Large intestine (tissue), 3 donors: ENCODE measurements at regions not wholly inside any gene's neighbourhood (a gene's known extent, or its start where the extent isn't known, plus 50 kb on each side); places are given as distances from the start of the nearest gene placed in this dataset.

Experiments used
- DNase-seq, 2 donors: peaks; one replicate each; pipeline versions ENCODE4 v3.0.0 to v3.0.0-alpha.2; 2013
- H3K27ac ChIP-seq: one replicate; pipeline ENCODE4 v1.5.1; 2013; ENCODE audit warnings: low read length
- H3K27me3 ChIP-seq: 2 replicates; pipeline ENCODE4 v1.6.1; 2013; ENCODE audit warnings: low read length; ENCODE audit not compliant: control insufficient read depth, insufficient read depth
- H3K36me3 ChIP-seq: 2 replicates; pipeline ENCODE4 v1.6.1; 2013; ENCODE audit warnings: low read length; ENCODE audit not compliant: control insufficient read depth, insufficient read depth
- H3K4me1 ChIP-seq: one replicate; pipeline ENCODE4 v1.6.1; 2013; ENCODE audit warnings: low read length; ENCODE audit not compliant: control insufficient read depth, insufficient read depth
- H3K4me3 ChIP-seq: one replicate; pipeline ENCODE4 v1.5.1; 2013; ENCODE audit warnings: low read length
- H3K9me3 ChIP-seq: one replicate; pipeline ENCODE4 v1.6.1; 2013; ENCODE audit warnings: mild to moderate bottlenecking, low read depth, low read length, moderate library complexity; ENCODE audit not compliant: control insufficient read depth
- WGBS: methylation state at CpG from one replicate; pipeline ENCODE4 v1.1.5; 2013; ENCODE audit warnings: low lambda C conversion rate; ENCODE audit not compliant: insufficient coverage; 5-methylcytosine and 5-hydroxymethylcytosine counted together

DNA sequence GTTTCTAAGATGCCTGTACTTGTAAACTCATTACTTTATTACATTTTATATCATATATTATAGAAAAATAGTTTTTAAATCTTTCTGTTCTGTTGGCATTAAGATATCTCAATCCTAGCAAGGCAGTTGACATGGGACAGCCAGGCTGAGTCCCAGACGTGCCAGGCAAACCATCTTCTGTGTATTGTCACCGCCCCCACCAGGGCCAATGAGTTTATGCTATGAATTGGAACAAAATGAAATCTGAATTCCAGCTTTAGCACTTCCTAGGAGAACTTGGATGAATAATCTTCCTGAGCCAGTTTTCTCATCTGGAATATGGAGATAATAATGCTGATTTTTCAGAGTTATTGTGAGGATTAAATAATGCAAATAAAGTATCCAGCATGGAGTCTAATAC, 79.9 kb upstream of the GSX1 start:
- WGBS: no CpG with 5 or more reads among the region's 2 CpGs

DNA sequence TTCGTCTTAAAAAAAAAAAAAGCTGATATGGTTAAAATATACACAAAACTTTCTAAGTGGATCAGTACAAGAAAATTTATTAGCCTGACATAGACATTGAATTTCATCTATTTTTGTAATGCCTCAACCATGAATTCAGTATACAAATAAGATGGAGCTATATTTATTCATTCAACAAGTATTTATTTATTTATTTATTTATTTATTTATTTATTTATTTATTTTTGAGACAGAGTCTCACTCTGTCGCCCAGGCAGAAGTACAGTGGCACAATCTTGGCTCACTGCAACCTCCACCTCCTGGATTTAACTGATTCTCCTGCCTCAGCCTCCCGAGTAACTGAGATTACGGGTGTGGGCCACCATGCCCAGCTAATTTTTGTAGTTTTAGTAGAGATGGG, 78.5 kb upstream of the GSX1 start:
- WGBS: no CpG with 5 or more reads among the region's 4 CpGs
- H3K9me3 ChIP-seq: no peaks in the 10 kb centered on the region
- H3K27me3 ChIP-seq: peaks cover 16% of the 10 kb centered on the region
- no peak overlapping the region for H3K27ac ChIP-seq
- no peak overlapping the region for H3K4me3 ChIP-seq
- no peak for DNase-seq
- no peaks in the 10 kb centered on the region for H3K4me1 ChIP-seq
- no peaks in the 10 kb centered on the region for H3K36me3 ChIP-seq

More for the DNA sequence above, 79.9 kb upstream of the GSX1 start:
- Histone ChIP-seq H3K4me3 (no peak overlapping the region), H3K9me3 (no peaks in the 10 kb centered on the region), H3K4me1 (no peaks in the 10 kb centered on the region), H3K27ac (no peak overlapping the region), H3K27me3 (peaks cover 19% of the 10 kb centered on the region), H3K36me3 (no peaks in the 10 kb centered on the region)
- DNase-seq: peak; percentile 12 to 31

DNA sequence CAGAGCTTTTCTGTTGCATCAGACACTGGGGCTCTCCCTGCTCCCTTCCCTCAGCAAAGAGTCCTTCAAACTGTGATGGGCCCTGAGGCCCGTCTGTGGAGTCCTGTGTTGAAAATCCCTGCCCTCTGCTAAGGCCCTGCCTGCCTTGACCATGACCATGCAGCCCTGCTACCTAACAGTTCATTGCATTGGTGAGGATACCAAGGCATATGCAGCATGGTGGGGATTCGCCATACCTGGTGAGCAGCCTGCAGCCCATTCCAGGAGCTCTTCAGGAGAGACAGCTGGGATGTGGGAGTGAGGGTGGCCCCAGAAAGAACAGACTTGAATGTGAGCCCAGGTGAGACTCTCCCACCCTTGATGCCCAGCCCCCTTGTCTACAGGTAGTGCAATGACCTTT, 70.6 kb upstream of the GSX1 start:
- no peaks in the 10 kb centered on the region for H3K9me3 ChIP-seq
- no peaks in the 10 kb centered on the region for H3K36me3 ChIP-seq
- H3K4me3 ChIP-seq: no peak overlapping the region
- H3K27ac ChIP-seq: no peak overlapping the region
- no peaks in the 10 kb centered on the region for H3K4me1 ChIP-seq
- no CpG with 5 or more reads among the region's 2 CpGs for WGBS
- DNase-seq: no peak
- peaks cover 7% of the 10 kb centered on the region for H3K27me3 ChIP-seq

DNA sequence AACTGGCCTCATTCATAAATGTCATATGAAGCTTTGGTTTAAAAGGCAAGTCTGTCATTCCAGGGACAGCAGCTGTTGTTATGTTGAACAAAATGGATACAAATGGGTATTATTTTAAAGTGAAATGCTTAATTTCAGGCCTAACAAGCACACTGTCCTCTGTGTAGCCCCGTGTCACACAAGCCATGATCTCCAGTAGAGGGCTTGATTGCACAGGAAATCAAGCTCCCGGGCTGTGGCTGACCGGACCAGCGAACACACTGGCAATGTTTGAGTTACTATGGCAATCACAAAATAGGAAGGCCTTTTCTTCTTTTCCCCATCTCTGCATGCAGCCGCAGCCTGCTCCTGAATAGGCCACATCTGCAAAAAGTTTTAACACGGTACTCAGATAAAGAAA, 64.0 kb upstream of the GSX1 start:
- H3K36me3 ChIP-seq: no peaks in the 10 kb centered on the region
- no peaks in the 10 kb centered on the region for H3K4me1 ChIP-seq
- peaks cover 4% of the 10 kb centered on the region for H3K27me3 ChIP-seq
- DNase-seq: peak in 1 of 2 donors; percentile 6
- no peaks in the 10 kb centered on the region for H3K9me3 ChIP-seq
- no peak overlapping the region for H3K27ac ChIP-seq
- no peak overlapping the region for H3K4me3 ChIP-seq
- no CpG with 5 or more reads among the region's 6 CpGs for WGBS

DNA sequence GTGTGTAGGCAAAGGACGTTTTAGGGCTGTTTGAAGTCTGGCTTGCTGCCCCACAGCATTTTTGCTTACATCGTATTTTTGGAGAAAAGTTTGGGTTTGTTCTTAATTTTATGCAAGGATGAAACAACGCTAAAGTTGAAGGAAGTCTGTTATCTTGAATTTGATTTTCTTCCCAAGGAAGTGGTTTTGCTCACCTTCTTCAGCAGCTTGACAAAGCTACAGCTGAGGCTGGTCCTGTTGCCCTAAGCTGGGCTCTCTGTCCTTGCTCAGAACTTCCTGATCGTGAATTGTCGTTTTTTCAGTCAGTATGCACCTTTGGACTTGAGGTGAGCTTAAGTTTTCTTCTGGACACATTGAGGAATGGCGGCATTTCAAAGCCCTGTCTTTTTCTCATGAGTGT, 62.1 kb upstream of the GSX1 start:
- H3K36me3 ChIP-seq: no peaks in the 10 kb centered on the region
- H3K4me1 ChIP-seq: no peaks in the 10 kb centered on the region
- H3K27me3 ChIP-seq: peaks cover 4% of the 10 kb centered on the region
- H3K27ac ChIP-seq: no peak overlapping the region
- H3K4me3 ChIP-seq: no peak overlapping the region
- no peaks in the 10 kb centered on the region for H3K9me3 ChIP-seq
- 83% methylated on average over 1 of the region's 6 CpGs for WGBS
- DNase-seq: no peak
